ENCODE measurements at regions not wholly inside any gene's neighbourhood (a gene's known extent, or its start where the extent isn't known, plus 50 kb on each side); places are given as distances from the start of the nearest gene placed in this dataset.

GRCh38 chr3:86782286-86782685 is 208.7 kb downstream of the VGLL3 start:
- Histone ChIP-seq H3K4me1 (ENCODE audit: insufficient read depth) (peaks cover 41% of the 10 kb centered on the region), H3K79me2 (ENCODE audit: insufficient read depth) (peaks cover 9% of the 10 kb centered on the region), H3K27me3 (replicated peaks; ENCODE audit: insufficient read depth) (no peaks in the 10 kb centered on the region), H3F3A (ENCODE audit: insufficient read depth) (0 out of 2 replicates have a peak, but pooled peaks cover under 1% of the 10 kb centered on the region), H4K20me1 (ENCODE audit: insufficient read depth) (no peaks in the 10 kb centered on the region), H2AFZ (peak overlapping the region; percentile 73), H3K4me3 (no peak overlapping the region), H3K9ac (peak overlapping the region; percentile 32), H3K27ac (peak overlapping the region; percentile 37), H3K9me3 (ENCODE audit: low read depth) (no peaks in the 10 kb centered on the region), H3K9me2 (ENCODE audit: insufficient read depth) (no peaks in the 10 kb centered on the region), H3K4me2 (ENCODE audit: unreplicated experiment) (peak overlapping the region; percentile 72), H3K36me3 (ENCODE audit: low read depth) (no peaks in the 10 kb centered on the region)
- DNase-seq, result peak; percentile 36
- in situ Hi-C loops (cut with MboI), result loop anchor here (10.0 to 25.0 kb wide), 3 partner anchors 213 to 1255 kb away; partner anchors contain the start of gene VGLL3
- TF ChIP-seq EZH2phosphoT487 (IDR thresholded peaks at IDR 0.05; ENCODE audit: insufficient read depth, low read depth) (no peak), EZH2 (IDR thresholded peaks at IDR 0.05; ENCODE audit: insufficient read depth, poor library complexity, severe bottlenecking) (no peak)
- 7 to 9% methylated on average over 2 of the region's 2 CpGs for WGBS, 2 experiments (ENCODE audit: low coverage in 1 of 2, low lambda C conversion rate in 2 of 2, missing lambda C conversion rate in 2 of 2)

GRCh38 chr3:86774082-86774691 is 216.8 kb downstream of the VGLL3 start:
- no peaks in the 10 kb centered on the region for H3K9me3 ChIP-seq (ENCODE audit: low read depth)
- H4K20me1 ChIP-seq (ENCODE audit: insufficient read depth), result no peaks in the 10 kb centered on the region
- no peak for TF ChIP-seq EZH2 (IDR thresholded peaks at IDR 0.05; ENCODE audit: insufficient read depth, poor library complexity, severe bottlenecking)
- TF ChIP-seq EZH2phosphoT487 (IDR thresholded peaks at IDR 0.05; ENCODE audit: insufficient read depth, low read depth), result no peak
- no peak overlapping the region for H3K4me3 ChIP-seq
- no peaks in the 10 kb centered on the region for H3K4me1 ChIP-seq (ENCODE audit: insufficient read depth)
- no peaks in the 10 kb centered on the region for H3F3A ChIP-seq (ENCODE audit: insufficient read depth)
- no peak overlapping the region for H3K4me2 ChIP-seq (ENCODE audit: unreplicated experiment)
- DNase-seq, result peak; percentile 70
- no peak overlapping the region for H3K9ac ChIP-seq
- 33 to 34% methylated on average over 3 of the region's 3 CpGs for WGBS, 2 experiments (ENCODE audit: low coverage in 1 of 2, low lambda C conversion rate in 2 of 2, missing lambda C conversion rate in 2 of 2)
- no peaks in the 10 kb centered on the region for H3K9me2 ChIP-seq (ENCODE audit: insufficient read depth)
- H3K79me2 ChIP-seq (ENCODE audit: insufficient read depth), result no peaks in the 10 kb centered on the region
- in situ Hi-C loops (cut with MboI), result no loop called here
- no peaks in the 10 kb centered on the region for H3K36me3 ChIP-seq (ENCODE audit: low read depth)
- no peaks in the 10 kb centered on the region for H3K27me3 ChIP-seq (replicated peaks; ENCODE audit: insufficient read depth)
- H2AFZ ChIP-seq, result no peak overlapping the region
- no peak overlapping the region for H3K27ac ChIP-seq

- Histone ChIP-seq H3K79me2 (ENCODE audit: insufficient read depth) (no peaks in the 10 kb centered on the region), H3K4me2 (ENCODE audit: unreplicated experiment) (no peak overlapping the region), H3F3A (ENCODE audit: insufficient read depth) (no peaks in the 10 kb centered on the region), H3K27ac (no peak overlapping the region), H3K36me3 (ENCODE audit: low read depth) (no peaks in the 10 kb centered on the region), H3K4me3 (no peak overlapping the region), H3K27me3 (replicated peaks; ENCODE audit: insufficient read depth) (no peaks in the 10 kb centered on the region), H3K9me2 (ENCODE audit: insufficient read depth) (no peaks in the 10 kb centered on the region), H3K9me3 (ENCODE audit: low read depth) (no peaks in the 10 kb centered on the region), H3K9ac (no peak overlapping the region), H2AFZ (no peak overlapping the region), H3K4me1 (ENCODE audit: insufficient read depth) (no peaks in the 10 kb centered on the region), H4K20me1 (ENCODE audit: insufficient read depth) (no peaks in the 10 kb centered on the region)
- DNase-seq, result no peak
- WGBS, 2 experiments (ENCODE audit: low coverage in 1 of 2, low lambda C conversion rate in 2 of 2, missing lambda C conversion rate in 2 of 2), result 61 to 71% methylated on average over 5 of the region's 5 CpGs
- in situ Hi-C loops (cut with MboI), result no loop called here
- TF ChIP-seq EZH2 (IDR thresholded peaks at IDR 0.05; ENCODE audit: insufficient read depth, poor library complexity, severe bottlenecking) (no peak), EZH2phosphoT487 (IDR thresholded peaks at IDR 0.05; ENCODE audit: insufficient read depth, low read depth) (no peak)
These were observed 218.2 kb downstream of the VGLL3 start for GRCh38 chr3:86772699-86773098.

- Histone ChIP-seq H3F3A (ENCODE audit: insufficient read depth) (no peaks in the 10 kb centered on the region), H3K4me3 (no peak overlapping the region), H3K27ac (no peak overlapping the region), H3K9ac (no peak overlapping the region), H3K4me2 (ENCODE audit: unreplicated experiment) (no peak overlapping the region), H3K4me1 (ENCODE audit: insufficient read depth) (no peaks in the 10 kb centered on the region), H4K20me1 (ENCODE audit: insufficient read depth) (no peaks in the 10 kb centered on the region), H3K79me2 (ENCODE audit: insufficient read depth) (no peaks in the 10 kb centered on the region), H3K9me3 (ENCODE audit: low read depth) (no peaks in the 10 kb centered on the region), H2AFZ (no peak overlapping the region), H3K27me3 (replicated peaks; ENCODE audit: insufficient read depth) (no peaks in the 10 kb centered on the region), H3K9me2 (ENCODE audit: insufficient read depth) (no peaks in the 10 kb centered on the region), H3K36me3 (ENCODE audit: low read depth) (no peaks in the 10 kb centered on the region)
- no peak for TF ChIP-seq EZH2 (IDR thresholded peaks at IDR 0.05; ENCODE audit: insufficient read depth, poor library complexity, severe bottlenecking)
- in situ Hi-C loops (cut with MboI), result no loop called here
- DNase-seq, result no peak
- WGBS, 2 experiments (ENCODE audit: low coverage in 1 of 2, low lambda C conversion rate in 2 of 2, missing lambda C conversion rate in 2 of 2), result 67 to 76% methylated on average over 4 of the region's 4 CpGs
These were observed 219.0 kb downstream of the VGLL3 start for GRCh38 chr3:86771741-86772512.

Data from GM23248 (cell line).